ELF-1 (cell line): ENCODE measurements at regions not wholly inside any gene's neighbourhood (a gene's known extent, or its start where the extent isn't known, plus 50 kb on each side); places are given as distances from the start of the nearest gene placed in this dataset.

Experiments
- DNase-seq: peaks from one replicate; pipeline ENCODE4 v3.0.0-alpha.2; 2016; ENCODE audit warnings: low read depth, low spot score

GRCh38 chr5:125372694-125373631 lies 626.5 kb upstream of the ZNF608 start:
- DNase-seq = peak; percentile 30

DNA sequence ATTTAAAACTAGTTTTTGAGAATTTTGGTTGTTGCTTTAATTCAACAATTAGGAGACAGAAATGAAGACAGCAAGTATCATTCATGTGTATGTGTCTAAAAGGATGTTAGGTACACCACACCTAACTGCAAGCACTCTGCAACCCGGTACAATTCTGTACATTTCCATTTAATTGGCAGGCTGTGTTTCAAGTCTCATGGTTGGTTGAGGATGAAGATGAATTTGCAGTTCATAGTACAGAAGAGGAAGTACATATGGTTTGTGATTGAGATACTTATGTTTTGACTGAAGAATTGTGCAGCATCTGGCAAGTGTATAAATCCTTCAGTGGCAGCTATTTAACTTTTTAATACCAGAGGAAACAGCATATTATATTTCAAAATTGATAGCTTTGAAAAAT lies 628.7 kb upstream of the ZNF608 start:
- no peak for DNase-seq

GRCh38 chr5:125376059-125376641 lies 629.7 kb upstream of the ZNF608 start:
- no peak for DNase-seq

- DNase-seq = no peak
These were observed 630.7 kb upstream of the ZNF608 start for GRCh38 chr5:125377141-125377540.

GRCh38 chr5:125381290-125381689 lies 634.9 kb upstream of the ZNF608 start:
- DNase-seq = no peak

DNA sequence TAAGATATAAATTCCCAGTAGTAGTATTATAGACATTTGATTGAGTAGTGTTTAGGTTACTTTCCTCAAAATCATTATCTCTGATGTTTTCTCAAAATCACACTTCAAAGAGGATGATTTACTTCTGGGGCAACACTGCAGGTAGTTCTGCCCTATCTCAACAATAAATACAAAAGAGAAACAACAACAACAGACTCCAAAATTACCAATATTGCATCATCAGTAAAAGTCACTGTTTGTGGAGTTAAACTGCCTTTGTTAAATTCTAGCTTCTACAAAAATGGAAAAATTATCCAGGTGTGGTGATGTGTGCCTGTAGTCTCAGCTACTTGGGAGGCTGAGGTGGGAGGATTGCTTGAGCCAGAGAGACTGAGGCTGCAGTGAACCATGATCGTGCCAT lies 637.6 kb upstream of the ZNF608 start:
- DNase-seq = no peak

DNA sequence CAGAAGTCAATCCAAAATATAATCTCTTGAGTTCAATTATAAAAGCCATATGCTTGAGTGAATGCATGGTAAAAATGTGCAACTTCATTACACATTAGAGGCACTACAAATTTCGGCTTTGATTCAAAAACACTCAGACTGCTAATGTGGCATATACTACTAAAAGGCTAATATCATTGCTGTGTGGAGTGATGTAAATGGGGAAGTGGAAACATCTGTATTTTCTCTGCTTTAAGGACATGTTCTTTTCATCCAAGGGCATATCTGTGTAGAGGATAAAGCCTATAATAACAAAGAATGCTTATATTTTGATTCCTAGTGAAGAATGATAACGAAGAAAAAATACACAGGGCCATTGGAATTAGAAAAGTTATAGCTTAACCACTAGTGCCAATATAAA lies 643.9 kb upstream of the ZNF608 start:
- no peak for DNase-seq

- DNase-seq = no peak
These were observed 646.9 kb upstream of the ZNF608 start for GRCh38 chr5:125393221-125393815.

DNA sequence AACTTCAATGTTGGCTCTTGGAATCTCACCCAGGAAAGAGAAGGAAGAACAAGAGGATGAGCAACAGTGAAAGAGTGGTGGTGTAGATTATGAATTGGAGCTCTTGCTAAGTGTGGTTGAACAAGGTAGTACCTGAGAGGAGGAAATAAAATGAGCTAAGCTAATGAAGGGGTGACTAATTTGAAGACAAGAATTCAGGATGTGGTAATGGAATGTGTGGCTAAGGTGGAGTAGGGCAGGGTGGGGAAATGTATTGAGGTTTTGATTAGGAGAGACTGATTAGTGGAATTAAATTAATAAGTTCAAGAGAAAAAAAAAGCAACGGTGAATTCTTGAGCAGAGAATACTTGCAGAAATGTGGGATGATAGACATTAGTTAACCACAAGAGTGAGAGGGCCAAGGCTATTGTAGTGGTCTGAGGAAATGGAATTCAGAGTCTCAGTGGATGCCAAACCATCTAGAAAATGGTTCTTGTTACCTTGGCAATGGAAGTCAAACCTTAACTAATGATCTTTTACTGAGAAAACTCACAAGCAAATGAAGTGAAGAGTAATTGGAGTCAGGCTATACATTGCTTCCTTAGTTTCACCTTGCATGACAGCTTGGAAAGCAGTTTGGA lies 648.3 kb upstream of the ZNF608 start:
- DNase-seq = no peak

DNA sequence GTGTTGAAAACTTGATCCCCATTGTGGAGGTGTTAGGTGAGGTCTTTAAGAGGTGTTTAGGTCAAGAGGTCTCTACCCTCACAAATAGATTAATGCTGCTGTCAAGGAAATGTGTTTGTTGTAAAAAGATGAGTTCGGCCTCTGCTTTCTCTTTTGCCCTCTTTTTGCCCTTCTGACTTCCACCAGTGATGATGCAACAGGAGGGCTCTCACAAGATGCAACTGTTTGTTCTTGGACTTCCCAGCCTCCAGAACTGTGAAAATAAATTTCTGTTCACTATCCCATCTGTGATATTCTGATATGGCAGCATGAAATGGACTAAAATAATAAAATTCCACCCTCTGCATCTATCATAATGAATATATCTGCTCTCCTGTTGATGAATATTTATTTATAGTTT lies 650.0 kb upstream of the ZNF608 start:
- no peak for DNase-seq

GRCh38 chr5:125398466-125398865 lies 652.0 kb upstream of the ZNF608 start:
- DNase-seq = no peak

DNA sequence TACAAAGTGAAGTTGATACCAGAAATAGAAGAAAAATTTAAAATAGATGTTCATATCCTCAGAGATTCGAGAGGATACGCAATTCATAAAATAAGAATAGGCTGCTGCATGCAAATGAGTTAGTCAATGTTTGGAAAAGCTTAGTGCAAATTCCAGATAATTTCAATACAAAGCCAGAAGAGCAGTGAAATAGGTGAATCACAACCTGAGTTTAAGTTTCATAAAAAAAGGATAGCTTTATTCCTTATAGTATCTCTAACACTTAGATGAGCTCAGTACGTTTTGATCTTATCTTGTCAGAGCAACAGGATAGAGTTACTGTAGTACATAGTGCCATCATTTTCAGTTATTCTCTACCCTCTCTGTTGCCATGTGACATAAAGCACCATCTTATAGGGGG lies 653.4 kb upstream of the ZNF608 start:
- DNase-seq = no peak

DNA sequence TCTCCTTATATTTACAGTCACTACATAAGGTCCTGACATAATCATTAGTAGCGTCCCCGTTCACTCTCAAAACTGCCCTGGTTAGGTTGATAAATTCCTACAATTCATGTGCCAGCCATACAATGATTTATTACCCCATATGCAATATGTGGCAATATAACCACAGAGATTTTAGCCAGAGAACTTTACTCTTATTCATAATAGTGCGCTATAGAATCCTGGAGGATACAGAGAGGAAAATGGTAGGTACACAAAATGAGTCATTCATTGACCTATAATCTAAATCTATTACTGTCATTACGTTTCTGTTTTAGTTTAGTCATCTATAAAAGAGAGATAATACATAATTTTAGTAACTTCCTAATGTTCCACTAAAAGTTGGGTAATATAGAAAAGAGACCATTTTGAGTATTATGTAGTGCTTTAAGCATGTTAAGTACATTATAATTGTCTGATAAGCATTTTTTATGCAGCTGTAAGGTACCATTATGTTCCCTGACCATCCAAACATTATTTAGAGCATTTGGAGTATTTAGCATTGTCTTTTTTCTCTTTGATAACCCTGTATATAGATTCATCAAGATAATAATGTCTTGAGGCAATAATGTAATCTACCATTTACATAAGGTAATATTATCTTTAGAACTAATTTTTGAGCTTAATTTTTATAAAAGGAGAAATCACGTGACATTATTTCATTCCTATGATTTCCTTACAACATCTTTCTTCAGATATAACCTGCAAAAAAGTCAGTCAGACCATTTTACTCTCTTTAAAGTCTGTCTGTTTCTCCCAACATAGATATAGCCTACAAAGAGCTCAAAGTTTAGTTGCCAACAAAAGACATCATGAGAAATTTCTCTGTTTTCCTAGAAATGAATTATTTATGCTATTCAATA lies 655.5 kb upstream of the ZNF608 start:
- no peak for DNase-seq

GRCh38 chr5:125402787-125403186 lies 656.3 kb upstream of the ZNF608 start:
- no peak for DNase-seq

GRCh38 chr5:125404056-125404455 lies 657.6 kb upstream of the ZNF608 start:
- DNase-seq = no peak

GRCh38 chr5:125408448-125409233 lies 662.2 kb upstream of the ZNF608 start:
- no peak for DNase-seq

GRCh38 chr5:125409234-125409860 lies 662.9 kb upstream of the ZNF608 start:
- no peak for DNase-seq

DNA sequence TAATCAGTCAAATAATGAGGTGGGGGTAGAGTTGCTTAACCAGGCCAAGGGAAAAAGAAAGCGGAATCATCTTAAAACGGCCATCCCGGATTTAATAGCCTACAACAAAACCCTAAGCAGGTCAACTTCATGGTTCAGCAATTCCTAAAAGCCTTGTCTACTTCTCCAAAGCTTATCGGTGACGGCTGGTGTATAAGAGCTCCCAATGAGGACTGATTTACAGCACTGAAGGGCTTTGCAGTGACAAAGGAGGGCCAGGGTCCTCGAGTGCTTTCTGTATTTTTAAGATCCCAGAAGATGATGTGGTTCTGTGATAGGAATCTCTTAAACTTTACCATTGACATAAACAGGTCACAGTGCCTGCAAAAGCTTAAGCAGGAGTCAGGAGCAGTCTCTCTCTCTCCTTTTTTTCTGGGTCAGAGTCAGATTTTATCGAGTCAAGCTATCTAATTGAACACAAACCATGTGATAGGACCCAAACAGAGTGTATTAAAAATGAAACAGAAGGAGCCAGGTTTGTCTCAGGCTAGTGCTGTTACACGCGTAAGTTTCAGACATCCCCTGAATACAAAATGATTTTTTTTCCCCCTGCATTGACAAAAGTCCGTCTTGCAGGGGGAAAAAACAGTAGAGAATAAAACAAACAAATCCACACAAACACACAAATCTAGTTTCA lies 663.6 kb upstream of the ZNF608 start:
- peak; percentile 24 for DNase-seq

DNA sequence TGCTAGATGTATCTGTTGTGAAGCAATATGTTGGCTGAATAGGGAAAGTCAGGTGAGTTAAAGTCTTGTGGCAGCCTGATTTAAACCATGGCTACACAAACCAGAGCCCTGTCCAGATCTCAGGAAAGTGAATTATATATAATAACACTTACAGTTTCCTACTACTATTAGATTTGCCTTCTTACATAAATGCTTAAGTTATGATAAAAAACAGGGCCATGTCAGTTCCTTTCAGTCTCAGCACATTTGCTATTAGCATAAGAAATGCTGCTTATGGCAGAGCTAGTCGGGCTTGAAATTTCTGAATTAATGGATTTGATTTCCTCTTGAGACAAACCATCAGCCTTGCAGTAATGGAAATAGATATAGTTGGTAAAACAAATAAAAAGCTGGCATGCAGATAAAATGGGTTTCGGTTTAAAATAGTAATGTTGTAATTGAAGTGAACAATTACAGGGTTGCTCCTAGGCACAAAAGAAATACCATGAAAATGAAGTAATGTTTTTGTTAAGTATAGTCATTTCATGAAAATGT lies 664.2 kb upstream of the ZNF608 start:
- no peak for DNase-seq
